ENCODE measurements at regions not wholly inside any gene's neighbourhood (a gene's known extent, or its start where the extent isn't known, plus 50 kb on each side); places are given as distances from the start of the nearest gene placed in this dataset.
"Not testable (repeated sequence)": the region's sequence is repeated elsewhere in the genome, so short reads cannot be mapped to it uniquely, and the experiment has no call there.

- H3K4me1 ChIP-seq (ENCODE audit: control insufficient read depth in 1 of 2, insufficient read depth in 2 of 2, low read length in 2 of 2) = no peaks in the 10 kb centered on the region
- H3K9me3 ChIP-seq (ENCODE audit: control insufficient read depth in 1 of 2, low read length in 2 of 2) = no peaks in the 10 kb centered on the region
- no peaks in the 10 kb centered on the region for H3K27me3 ChIP-seq (ENCODE audit: control insufficient read depth in 1 of 2, insufficient read depth in 2 of 2, low read length in 2 of 2)
- H3K4me3 ChIP-seq (ENCODE audit: low read depth in 1 of 2, low read length in 2 of 2) = no peak overlapping the region
- H3K36me3 ChIP-seq (ENCODE audit: control insufficient read depth in 1 of 2, insufficient read depth in 2 of 2, low read length in 2 of 2) = no peaks in the 10 kb centered on the region
- H3K27ac ChIP-seq (ENCODE audit: low read depth, low read length) = no peak overlapping the region
- no peak overlapping the region for H3K9ac ChIP-seq (ENCODE audit: low read depth in 1 of 2, low read length in 2 of 2)
Observed at GRCh38 chr10:23630376-23630775, 191.5 kb downstream of the OTUD1 start.

- H3K27ac ChIP-seq (ENCODE audit: low read depth, low read length) = no peak overlapping the region
- no peaks in the 10 kb centered on the region for H3K4me1 ChIP-seq (ENCODE audit: control insufficient read depth in 1 of 2, insufficient read depth in 2 of 2, low read length in 2 of 2)
- H3K4me3 ChIP-seq (ENCODE audit: low read depth in 1 of 2, low read length in 2 of 2) = no peak overlapping the region
- no peak overlapping the region for H3K9ac ChIP-seq (ENCODE audit: low read depth in 1 of 2, low read length in 2 of 2)
- H3K9me3 ChIP-seq (ENCODE audit: control insufficient read depth in 1 of 2, low read length in 2 of 2) = no peaks in the 10 kb centered on the region
- no peaks in the 10 kb centered on the region for H3K27me3 ChIP-seq (ENCODE audit: control insufficient read depth in 1 of 2, insufficient read depth in 2 of 2, low read length in 2 of 2)
- H3K36me3 ChIP-seq (ENCODE audit: control insufficient read depth in 1 of 2, insufficient read depth in 2 of 2, low read length in 2 of 2) = no peaks in the 10 kb centered on the region
Observed at GRCh38 chr10:23630885-23631284, 192.0 kb downstream of the OTUD1 start.

- Histone ChIP-seq H3K9me3 (ENCODE audit: control insufficient read depth in 1 of 2, low read length in 2 of 2) (no peaks in the 10 kb centered on the region), H3K4me1 (ENCODE audit: control insufficient read depth in 1 of 2, insufficient read depth in 2 of 2, low read length in 2 of 2) (no peaks in the 10 kb centered on the region), H3K9ac (ENCODE audit: low read depth in 1 of 2, low read length in 2 of 2) (no peak overlapping the region), H3K36me3 (ENCODE audit: control insufficient read depth in 1 of 2, insufficient read depth in 2 of 2, low read length in 2 of 2) (no peaks in the 10 kb centered on the region), H3K27me3 (ENCODE audit: control insufficient read depth in 1 of 2, insufficient read depth in 2 of 2, low read length in 2 of 2) (no peaks in the 10 kb centered on the region), H3K4me3 (ENCODE audit: low read depth in 1 of 2, low read length in 2 of 2) (no peak overlapping the region), H3K27ac (ENCODE audit: low read depth, low read length) (no peak overlapping the region)
Observed at GRCh38 chr10:23643111-23643780, 204.4 kb downstream of the OTUD1 start.

DNA sequence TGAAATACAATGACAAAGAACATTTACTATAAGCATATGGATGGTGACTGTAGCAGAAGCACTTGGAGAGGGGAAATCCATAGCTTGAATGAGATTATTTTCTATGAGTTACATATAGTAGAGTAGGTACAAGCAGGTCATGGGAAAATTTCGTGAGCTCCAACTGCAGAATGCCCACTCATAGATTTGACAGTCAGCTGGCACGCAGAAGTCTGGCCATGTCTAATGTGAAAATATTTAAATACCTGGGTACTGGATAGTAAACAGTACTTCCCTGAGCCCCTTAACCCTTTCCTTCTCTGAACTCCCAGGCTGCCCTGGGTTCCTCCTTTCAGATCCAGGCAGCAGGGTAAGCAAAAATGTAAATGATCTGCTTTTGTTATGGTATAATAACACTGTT, 209.7 kb downstream of the OTUD1 start:
- Histone ChIP-seq H3K9ac (ENCODE audit: low read depth in 1 of 2, low read length in 2 of 2) (no peak overlapping the region), H3K36me3 (ENCODE audit: control insufficient read depth in 1 of 2, insufficient read depth in 2 of 2, low read length in 2 of 2) (no peaks in the 10 kb centered on the region), H3K27ac (ENCODE audit: low read depth, low read length) (no peak overlapping the region), H3K9me3 (ENCODE audit: control insufficient read depth in 1 of 2, low read length in 2 of 2) (no peaks in the 10 kb centered on the region), H3K4me3 (ENCODE audit: low read depth in 1 of 2, low read length in 2 of 2) (no peak overlapping the region), H3K4me1 (ENCODE audit: control insufficient read depth in 1 of 2, insufficient read depth in 2 of 2, low read length in 2 of 2) (no peaks in the 10 kb centered on the region), H3K27me3 (ENCODE audit: control insufficient read depth in 1 of 2, insufficient read depth in 2 of 2, low read length in 2 of 2) (no peaks in the 10 kb centered on the region)

DNA sequence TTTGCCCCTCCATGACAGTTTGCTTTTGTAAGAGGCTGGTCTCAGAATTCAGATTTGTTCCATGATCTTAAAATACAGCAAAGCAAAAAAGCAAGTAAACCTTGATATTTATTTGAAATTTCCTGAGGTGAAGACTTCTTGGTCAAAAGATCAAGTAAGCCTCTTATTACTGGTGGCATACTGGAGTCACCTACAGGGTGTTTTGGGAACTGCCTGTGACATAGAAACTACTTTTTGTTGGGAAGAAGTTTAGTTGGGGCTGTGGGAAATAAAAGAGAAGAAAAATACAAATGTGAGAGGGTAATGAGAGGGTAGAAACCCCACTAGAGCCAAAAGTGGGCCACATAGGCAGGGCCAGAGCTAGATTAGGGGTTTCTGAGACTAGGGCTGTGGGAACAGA, 217.9 kb downstream of the OTUD1 start:
- H3K9ac ChIP-seq (ENCODE audit: low read depth in 1 of 2, low read length in 2 of 2) = no peak overlapping the region
- no peaks in the 10 kb centered on the region for H3K4me1 ChIP-seq (ENCODE audit: control insufficient read depth in 1 of 2, insufficient read depth in 2 of 2, low read length in 2 of 2)
- no peak overlapping the region for H3K27ac ChIP-seq (ENCODE audit: low read depth, low read length)
- no peak overlapping the region for H3K4me3 ChIP-seq (ENCODE audit: low read depth in 1 of 2, low read length in 2 of 2)
- no peaks in the 10 kb centered on the region for H3K9me3 ChIP-seq (ENCODE audit: control insufficient read depth in 1 of 2, low read length in 2 of 2)
- no peaks in the 10 kb centered on the region for H3K27me3 ChIP-seq (ENCODE audit: control insufficient read depth in 1 of 2, insufficient read depth in 2 of 2, low read length in 2 of 2)
- H3K36me3 ChIP-seq (ENCODE audit: control insufficient read depth in 1 of 2, insufficient read depth in 2 of 2, low read length in 2 of 2) = no peaks in the 10 kb centered on the region

DNA sequence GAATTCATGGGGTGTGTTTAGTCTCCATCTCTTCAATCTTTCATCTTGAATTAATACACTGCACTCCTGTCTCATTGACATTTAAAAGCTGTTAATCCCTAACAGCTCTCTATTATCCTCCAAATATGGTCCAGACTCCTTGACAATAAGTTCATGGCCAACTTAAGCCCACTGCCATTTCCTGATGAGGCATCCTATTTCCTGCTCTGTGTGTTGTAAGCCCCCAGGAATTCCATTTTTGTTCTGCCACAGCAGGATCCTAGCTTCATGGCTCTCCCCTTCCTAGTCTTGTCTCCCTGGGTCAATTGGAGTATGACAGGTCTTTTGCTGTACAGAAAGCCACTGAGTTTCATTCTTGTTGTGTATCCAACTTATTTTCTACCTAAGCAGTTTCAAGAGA, 218.8 kb downstream of the OTUD1 start:
- Histone ChIP-seq H3K9ac (ENCODE audit: low read depth in 1 of 2, low read length in 2 of 2) (no peak overlapping the region), H3K4me3 (ENCODE audit: low read depth in 1 of 2, low read length in 2 of 2) (no peak overlapping the region), H3K27me3 (ENCODE audit: control insufficient read depth in 1 of 2, insufficient read depth in 2 of 2, low read length in 2 of 2) (no peaks in the 10 kb centered on the region), H3K4me1 (ENCODE audit: control insufficient read depth in 1 of 2, insufficient read depth in 2 of 2, low read length in 2 of 2) (no peaks in the 10 kb centered on the region), H3K27ac (ENCODE audit: low read depth, low read length) (no peak overlapping the region), H3K9me3 (ENCODE audit: control insufficient read depth in 1 of 2, low read length in 2 of 2) (no peaks in the 10 kb centered on the region), H3K36me3 (ENCODE audit: control insufficient read depth in 1 of 2, insufficient read depth in 2 of 2, low read length in 2 of 2) (no peaks in the 10 kb centered on the region)

DNA sequence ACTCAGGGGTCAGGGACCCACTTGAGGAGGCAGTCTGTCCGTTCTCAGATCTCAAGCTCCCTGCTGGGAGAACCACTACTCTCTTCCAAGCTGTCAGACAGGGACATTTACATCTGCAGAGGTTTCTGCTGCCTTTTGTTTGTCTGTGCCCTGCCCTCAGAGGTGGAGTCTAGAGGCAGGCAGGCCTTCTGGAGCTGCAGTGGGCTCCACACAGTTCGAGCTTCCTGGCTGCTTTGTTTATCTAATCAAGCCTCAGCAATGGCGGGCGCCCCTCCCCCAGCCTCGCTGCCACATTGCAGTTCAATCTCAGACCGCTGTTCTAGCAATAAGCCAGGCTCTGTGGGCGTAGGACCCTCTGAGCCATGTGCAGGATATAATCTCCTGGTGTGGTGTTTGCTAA, 233.0 kb downstream of the OTUD1 start:
- not testable (repeated sequence) for H3K27ac ChIP-seq (ENCODE audit: low read depth, low read length); H3K9ac ChIP-seq (ENCODE audit: low read depth in 1 of 2, low read length in 2 of 2); H3K4me3 ChIP-seq (ENCODE audit: low read depth in 1 of 2, low read length in 2 of 2); H3K9me3 ChIP-seq (ENCODE audit: control insufficient read depth in 1 of 2, low read length in 2 of 2); H3K4me1 ChIP-seq (ENCODE audit: control insufficient read depth in 1 of 2, insufficient read depth in 2 of 2, low read length in 2 of 2); H3K36me3 ChIP-seq (ENCODE audit: control insufficient read depth in 1 of 2, insufficient read depth in 2 of 2, low read length in 2 of 2); H3K27me3 ChIP-seq (ENCODE audit: control insufficient read depth in 1 of 2, insufficient read depth in 2 of 2, low read length in 2 of 2)

DNA sequence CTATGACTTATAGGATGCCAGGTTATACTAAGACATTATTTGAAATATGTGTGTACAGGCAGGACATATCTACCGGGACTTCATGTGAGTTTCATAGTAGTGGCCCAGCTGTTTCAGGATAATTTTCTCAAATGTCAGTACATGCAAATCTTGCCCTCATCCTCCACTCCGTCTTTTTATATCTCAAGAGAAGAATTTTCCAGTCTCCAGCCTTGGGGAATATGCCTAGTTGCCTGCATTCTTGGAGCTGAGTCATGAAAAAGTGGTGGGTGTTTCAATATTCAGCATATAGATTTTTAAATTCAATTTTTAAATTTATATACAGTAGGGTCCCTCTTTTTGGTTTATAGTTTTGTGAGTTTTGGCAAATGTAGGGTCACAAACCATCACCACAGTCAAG, 236.7 kb downstream of the OTUD1 start:
- H3K4me1 ChIP-seq (ENCODE audit: control insufficient read depth in 1 of 2, insufficient read depth in 2 of 2, low read length in 2 of 2) = no peaks in the 10 kb centered on the region
- no peaks in the 10 kb centered on the region for H3K36me3 ChIP-seq (ENCODE audit: control insufficient read depth in 1 of 2, insufficient read depth in 2 of 2, low read length in 2 of 2)
- H3K9me3 ChIP-seq (ENCODE audit: control insufficient read depth in 1 of 2, low read length in 2 of 2) = no peaks in the 10 kb centered on the region
- no peak overlapping the region for H3K27ac ChIP-seq (ENCODE audit: low read depth, low read length)
- no peak overlapping the region for H3K9ac ChIP-seq (ENCODE audit: low read depth in 1 of 2, low read length in 2 of 2)
- no peaks in the 10 kb centered on the region for H3K27me3 ChIP-seq (ENCODE audit: control insufficient read depth in 1 of 2, insufficient read depth in 2 of 2, low read length in 2 of 2)
- no peak overlapping the region for H3K4me3 ChIP-seq (ENCODE audit: low read depth in 1 of 2, low read length in 2 of 2)

- Histone ChIP-seq H3K9me3 (ENCODE audit: control insufficient read depth in 1 of 2, low read length in 2 of 2) (no peaks in the 10 kb centered on the region), H3K27ac (ENCODE audit: low read depth, low read length) (no peak overlapping the region), H3K9ac (ENCODE audit: low read depth in 1 of 2, low read length in 2 of 2) (no peak overlapping the region)
Observed at GRCh38 chr10:23676296-23676695, 237.4 kb downstream of the OTUD1 start.

DNA sequence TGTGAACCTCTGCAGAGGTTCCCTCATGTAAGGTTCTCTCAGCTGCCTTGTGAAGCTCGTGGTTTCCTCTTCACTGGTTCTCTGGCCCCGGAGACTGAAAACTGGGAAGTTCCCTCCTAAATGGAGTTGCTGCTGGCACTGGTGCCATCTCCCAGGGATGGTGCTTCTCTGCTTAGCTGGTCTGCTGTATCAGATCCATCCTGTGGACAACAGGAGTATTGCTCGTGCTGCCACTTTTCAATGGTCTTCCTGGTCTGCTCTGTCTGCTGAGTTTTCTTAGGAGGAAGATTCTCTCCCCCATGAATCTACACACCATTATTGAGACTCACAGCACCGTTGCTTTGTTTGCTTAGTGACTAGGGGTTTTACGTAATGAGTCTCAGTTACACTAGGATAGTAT, 247.8 kb downstream of the OTUD1 start:
- H3K27me3 ChIP-seq (ENCODE audit: control insufficient read depth in 1 of 2, insufficient read depth in 2 of 2, low read length in 2 of 2) = no peaks in the 10 kb centered on the region
- no peaks in the 10 kb centered on the region for H3K36me3 ChIP-seq (ENCODE audit: control insufficient read depth in 1 of 2, insufficient read depth in 2 of 2, low read length in 2 of 2)
- no peak overlapping the region for H3K9ac ChIP-seq (ENCODE audit: low read depth in 1 of 2, low read length in 2 of 2)
- H3K9me3 ChIP-seq (ENCODE audit: control insufficient read depth in 1 of 2, low read length in 2 of 2) = no peaks in the 10 kb centered on the region
- no peak overlapping the region for H3K27ac ChIP-seq (ENCODE audit: low read depth, low read length)
- H3K4me1 ChIP-seq (ENCODE audit: control insufficient read depth in 1 of 2, insufficient read depth in 2 of 2, low read length in 2 of 2) = no peaks in the 10 kb centered on the region
- H3K4me3 ChIP-seq (ENCODE audit: low read depth in 1 of 2, low read length in 2 of 2) = no peak overlapping the region

More at GRCh38 chr10:23676296-23676695, 237.4 kb downstream of the OTUD1 start:
- Histone ChIP-seq H3K4me3 (ENCODE audit: low read depth in 1 of 2, low read length in 2 of 2) (no peak overlapping the region), H3K36me3 (ENCODE audit: control insufficient read depth in 1 of 2, insufficient read depth in 2 of 2, low read length in 2 of 2) (no peaks in the 10 kb centered on the region), H3K27me3 (ENCODE audit: control insufficient read depth in 1 of 2, insufficient read depth in 2 of 2, low read length in 2 of 2) (no peaks in the 10 kb centered on the region), H3K4me1 (ENCODE audit: control insufficient read depth in 1 of 2, insufficient read depth in 2 of 2, low read length in 2 of 2) (no peaks in the 10 kb centered on the region)

- Histone ChIP-seq H3K9me3 (ENCODE audit: control insufficient read depth in 1 of 2, low read length in 2 of 2) (no peaks in the 10 kb centered on the region), H3K36me3 (ENCODE audit: control insufficient read depth in 1 of 2, insufficient read depth in 2 of 2, low read length in 2 of 2) (no peaks in the 10 kb centered on the region), H3K27ac (ENCODE audit: low read depth, low read length) (no peak overlapping the region), H3K27me3 (ENCODE audit: control insufficient read depth in 1 of 2, insufficient read depth in 2 of 2, low read length in 2 of 2) (peaks cover 24 to 38% of the 10 kb centered on the region in 2 donors), H3K4me3 (ENCODE audit: low read depth in 1 of 2, low read length in 2 of 2) (no peak overlapping the region), H3K4me1 (ENCODE audit: control insufficient read depth in 1 of 2, insufficient read depth in 2 of 2, low read length in 2 of 2) (no peaks in the 10 kb centered on the region), H3K9ac (ENCODE audit: low read depth in 1 of 2, low read length in 2 of 2) (no peak overlapping the region)
Observed at GRCh38 chr10:23692736-23693135, 253.9 kb downstream of the OTUD1 start.

All from duodenal mucosa (tissue), 2 donors.